UCSD-AML1 (cell line): ENCODE measurements at regions not wholly inside any gene's neighbourhood (a gene's known extent, or its start where the extent isn't known, plus 50 kb on each side); places are given as distances from the start of the nearest gene placed in this dataset.

Experiments used
- DNase-seq: peaks from one replicate; lab custom pipeline; 2025; ENCODE audit not compliant: unreplicated experiment; lab: John Stamatoyannopoulos, UW

DNA sequence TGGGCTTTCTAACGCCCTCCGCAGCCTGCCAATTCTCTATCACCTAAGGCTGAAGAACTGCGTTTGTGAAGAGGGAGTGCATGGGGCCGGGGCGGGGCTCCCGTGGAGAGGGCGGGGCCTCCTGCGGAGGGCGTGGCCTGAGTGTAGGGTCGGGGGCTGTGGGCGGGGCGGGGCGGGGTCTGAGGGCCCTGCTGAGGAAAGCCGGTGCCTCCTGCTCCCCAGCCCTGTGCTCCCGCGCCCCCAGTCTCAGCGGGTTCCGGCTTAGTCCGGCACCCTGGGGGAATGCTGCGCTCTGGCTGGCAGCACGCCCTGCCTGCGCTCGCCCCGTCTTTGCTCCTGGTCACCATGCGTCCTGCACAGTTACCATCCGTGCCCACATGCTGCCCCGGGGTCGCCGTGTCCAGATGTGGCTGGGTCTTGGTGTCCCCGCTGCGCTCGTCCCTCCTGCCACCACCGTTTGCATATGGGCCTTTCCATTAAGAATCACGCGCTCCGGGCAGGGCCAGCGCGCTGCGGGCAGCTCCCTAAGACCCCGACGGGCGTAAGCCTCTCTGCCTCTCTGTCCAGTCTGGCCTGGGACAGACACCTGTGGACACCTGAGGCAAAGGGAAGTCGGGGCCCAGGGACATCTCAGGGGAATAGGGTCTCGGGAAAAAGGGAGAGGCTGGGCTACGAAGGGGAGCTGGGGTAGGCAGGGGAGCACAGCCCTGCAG, 144.0 kb upstream of the RET start:
- DNase-seq = no peak

- no peak for DNase-seq
These were observed 143.2 kb upstream of the RET start for GRCh38 chr10:42933448-42934340.

DNA sequence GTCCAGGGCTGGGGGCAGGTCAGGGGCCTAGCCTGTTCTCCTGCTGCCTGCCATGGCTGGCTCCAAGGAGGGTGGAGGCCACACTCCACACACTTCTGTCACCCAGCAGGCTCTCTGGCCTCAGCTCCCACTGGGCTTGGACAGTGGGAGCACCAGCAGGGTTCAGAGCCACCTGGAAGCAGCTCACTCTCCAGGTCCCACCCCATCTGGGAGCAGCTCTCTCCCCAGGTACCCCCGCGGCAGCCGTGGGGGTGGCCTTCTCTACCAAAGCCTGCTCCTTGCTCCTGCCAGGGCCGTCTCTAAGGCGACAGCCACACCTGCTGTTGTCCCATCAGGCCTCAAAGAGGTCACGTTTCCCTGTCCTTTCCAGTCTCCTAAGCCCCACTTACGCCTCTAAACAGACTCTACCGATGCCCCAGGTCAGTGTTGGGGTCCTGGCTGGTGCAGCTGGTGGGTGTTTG, 142.5 kb upstream of the RET start:
- DNase-seq = no peak

GRCh38 chr10:42934842-42935241, 142.0 kb upstream of the RET start:
- DNase-seq = no peak

DNA sequence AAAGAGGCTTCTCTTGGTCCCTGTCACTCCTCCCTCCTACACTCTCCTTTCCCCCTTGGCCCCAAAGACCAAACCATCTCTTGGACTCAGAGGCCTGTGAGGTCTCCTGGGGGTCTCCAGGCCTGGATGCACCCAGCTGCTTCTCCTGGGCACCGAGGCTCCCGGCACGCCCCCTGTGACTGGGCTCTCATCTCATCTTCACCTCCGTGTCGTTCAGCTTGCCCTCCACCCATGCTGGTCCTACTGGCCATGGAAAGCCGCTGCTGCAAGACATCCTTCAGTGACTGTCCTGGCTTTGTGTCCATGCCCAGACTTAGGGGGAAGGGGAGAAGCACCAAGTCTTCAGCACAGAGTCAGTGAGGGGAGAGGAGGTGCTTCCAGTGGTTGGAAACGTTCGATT, 141.4 kb upstream of the RET start:
- no peak for DNase-seq

DNA sequence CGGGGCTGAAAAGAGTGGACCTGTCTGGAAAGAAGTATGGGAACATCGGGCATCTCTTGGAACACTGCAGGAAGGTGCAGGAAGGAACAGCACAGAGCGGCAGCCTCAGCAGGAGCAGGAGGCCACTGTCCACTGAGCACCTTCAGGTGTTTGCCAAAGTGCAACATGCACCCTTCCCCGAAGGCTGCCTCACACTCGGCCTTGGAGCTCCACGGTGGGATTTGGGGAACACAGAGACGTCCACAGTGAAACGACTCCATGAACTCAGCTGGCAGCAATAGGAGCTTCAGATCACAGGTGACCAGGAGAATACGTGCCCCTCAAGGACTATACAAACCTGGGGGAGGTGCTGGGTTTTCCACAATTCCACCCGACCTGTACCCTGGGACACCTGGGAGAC, 140.3 kb upstream of the RET start:
- no peak for DNase-seq

DNA sequence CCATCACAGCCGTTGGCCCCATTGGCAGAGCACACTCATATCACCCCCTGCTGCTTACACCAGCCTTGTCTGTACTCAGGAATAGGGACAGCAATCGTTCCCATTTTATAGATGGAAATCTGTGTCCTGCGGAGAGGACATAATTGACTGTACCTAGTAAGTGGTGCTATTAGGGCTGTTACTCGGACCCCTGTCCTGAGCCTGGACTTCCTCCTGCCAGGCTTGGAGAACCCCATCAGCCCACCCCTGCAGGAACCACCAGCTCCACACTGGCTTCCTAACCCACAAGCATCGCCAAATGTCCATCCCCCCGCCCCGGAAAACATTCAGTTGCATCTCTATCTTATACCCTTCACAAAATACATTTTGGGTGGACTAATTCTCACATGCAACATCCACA, 139.8 kb upstream of the RET start:
- no peak for DNase-seq

- no peak for DNase-seq
These were observed 139.2 kb upstream of the RET start for GRCh38 chr10:42937649-42938180.

GRCh38 chr10:42938351-42938750, 138.5 kb upstream of the RET start:
- no peak for DNase-seq

DNA sequence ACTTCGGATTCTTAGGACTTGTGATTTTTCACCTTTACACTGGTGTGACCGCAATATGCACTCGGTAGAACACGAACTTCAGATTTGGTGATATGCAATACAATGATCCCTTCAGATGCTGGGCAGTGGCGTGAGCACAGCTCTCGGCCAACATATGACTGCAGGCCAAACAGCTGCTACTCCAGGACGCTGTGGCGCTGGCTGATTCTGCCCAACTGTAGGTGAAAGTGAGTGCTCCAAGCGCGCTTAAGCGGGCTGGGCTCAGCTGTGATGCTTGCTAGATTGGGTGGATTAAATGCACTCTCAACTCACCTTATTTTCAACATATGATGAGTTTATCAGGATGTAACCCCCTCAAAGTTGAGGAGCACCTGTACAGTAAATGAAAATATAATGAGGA, 137.6 kb upstream of the RET start:
- DNase-seq = no peak

DNA sequence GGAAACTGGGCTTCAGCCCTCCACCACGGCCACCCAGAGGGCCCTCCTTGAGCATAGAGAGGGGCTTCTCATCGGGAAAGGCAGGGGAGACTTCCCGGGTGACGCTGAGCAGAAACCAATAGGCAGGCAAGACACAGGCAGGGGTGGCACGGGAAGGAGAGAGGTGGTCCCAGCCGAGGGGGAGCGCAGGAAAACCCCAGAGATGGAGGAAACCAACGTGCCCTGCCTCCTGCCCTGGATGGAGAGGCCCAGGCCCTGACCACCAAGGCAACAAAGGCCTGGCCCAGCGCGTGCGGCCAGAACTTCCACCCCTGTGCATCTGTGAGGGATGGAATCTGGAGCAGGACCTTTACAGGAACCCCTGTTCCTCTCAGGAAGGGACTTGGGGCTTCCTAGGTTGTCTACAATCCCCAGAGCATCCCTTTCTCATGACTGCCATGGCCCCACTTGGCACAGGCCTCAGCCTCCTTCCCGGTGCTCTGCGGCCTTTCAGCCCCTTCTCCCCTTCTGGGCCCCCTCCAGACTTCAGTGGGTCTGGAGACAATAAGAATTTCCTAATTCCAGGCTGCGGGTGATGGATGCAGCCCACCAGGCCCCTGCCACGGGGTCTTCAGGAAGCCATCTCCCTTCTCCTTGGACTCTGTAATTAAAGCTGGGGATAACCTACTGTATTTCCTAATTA, 137.0 kb upstream of the RET start:
- no peak for DNase-seq

GRCh38 chr10:42940487-42941294, 136.2 kb upstream of the RET start:
- peak; percentile 62 for DNase-seq

DNA sequence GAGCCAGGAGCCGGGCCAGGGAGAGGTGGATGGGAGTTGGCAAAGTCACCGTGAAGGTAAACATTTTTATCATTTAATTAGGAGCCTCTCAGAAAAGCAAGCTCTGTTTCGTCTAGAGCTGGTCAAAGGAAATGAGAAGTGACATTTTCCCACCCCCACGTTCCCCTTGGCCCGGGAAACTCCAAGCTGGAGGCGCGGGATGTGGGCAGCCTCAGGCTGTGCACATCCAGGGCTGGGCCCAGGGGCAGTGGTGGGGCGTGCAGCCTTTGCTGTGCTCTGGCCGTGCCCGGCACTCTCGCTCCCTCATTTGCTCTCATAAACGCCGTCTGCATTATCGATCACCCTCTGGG, 135.6 kb upstream of the RET start:
- no peak for DNase-seq

DNA sequence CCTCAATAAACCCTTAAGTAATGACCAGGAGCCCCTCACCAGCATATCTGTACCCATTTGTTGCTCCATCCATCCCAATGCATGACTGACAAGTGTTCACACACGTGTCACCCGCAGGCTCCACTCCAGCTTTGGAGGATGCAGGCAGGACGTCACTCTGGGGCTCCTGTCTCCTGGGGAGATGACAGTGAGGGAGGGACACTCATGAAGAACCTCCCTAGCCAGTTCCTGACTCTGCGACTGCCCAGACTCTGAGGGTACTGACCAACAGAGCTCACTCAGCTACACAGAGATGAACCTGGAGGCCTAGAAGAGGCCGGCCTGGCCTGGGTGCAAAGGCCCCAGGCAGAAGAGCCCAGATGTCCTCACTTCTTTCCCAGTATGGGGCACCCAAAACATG, 135.1 kb upstream of the RET start:
- DNase-seq = no peak

DNA sequence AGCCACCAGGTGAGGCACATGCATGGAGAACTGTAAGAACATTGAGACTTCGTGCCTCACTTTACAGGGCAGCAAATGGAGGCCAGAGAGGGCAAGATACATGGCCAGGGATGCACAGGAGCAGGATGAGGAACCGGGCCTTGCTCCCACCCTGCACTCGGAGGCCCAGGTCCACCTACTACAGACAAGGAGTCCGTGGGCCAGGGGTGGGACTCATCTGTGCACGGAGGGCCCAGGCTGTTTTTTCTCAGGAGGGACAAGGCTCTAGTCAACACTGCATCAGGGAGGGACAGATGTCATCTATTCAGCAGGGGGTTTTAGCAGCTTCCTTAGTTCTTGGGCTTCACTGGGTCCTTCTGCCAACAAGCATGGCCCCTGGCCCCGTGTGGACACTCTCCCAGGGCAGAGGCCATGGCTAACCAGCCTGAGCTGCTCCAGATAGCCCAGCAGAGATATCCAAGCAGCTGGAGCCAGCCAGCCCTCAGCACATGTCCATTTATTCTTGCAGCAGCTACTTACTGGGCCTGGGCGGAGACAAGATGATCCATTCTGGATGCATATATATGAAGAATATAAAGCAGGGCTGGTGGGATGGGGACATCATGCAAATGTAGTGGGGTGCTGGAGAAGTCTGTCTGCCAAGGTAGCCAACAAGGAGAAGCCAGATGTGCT, 134.5 kb upstream of the RET start:
- DNase-seq = no peak

- DNase-seq = no peak
These were observed 133.6 kb upstream of the RET start for GRCh38 chr10:42943025-42943818.

DNA sequence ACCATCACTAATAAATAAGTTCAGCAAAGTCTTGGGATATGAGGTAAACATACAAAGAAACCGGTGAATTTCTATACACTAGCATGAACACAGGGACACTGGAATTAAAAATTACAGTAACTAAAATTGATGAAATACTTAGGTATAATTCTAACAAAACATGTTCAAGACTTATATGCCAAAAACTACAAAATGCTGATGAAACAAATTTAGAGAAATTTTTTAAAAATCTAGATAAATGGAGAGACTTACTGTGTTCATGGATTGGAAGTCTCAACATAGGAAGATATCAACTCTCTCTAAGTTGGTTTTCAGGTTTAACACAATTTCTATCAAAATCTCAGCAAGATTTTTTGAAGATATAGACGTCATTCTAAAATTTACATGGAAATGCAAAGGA, 128.8 kb upstream of the RET start:
- DNase-seq = no peak

- DNase-seq = no peak
These were observed 127.6 kb upstream of the RET start for GRCh38 chr10:42949287-42949686.
